Neutrophil (primary cell): ENCODE measurements at regions not wholly inside any gene's neighbourhood (a gene's known extent, or its start where the extent isn't known, plus 50 kb on each side); places are given as distances from the start of the nearest gene placed in this dataset.
"Not testable (repeated sequence)": the region's sequence is repeated elsewhere in the genome, so short reads cannot be mapped to it uniquely, and the experiment has no call there.

Experiments used
- H3K27ac ChIP-seq: fragments of 200-600 bp; sonication (generic); 2 replicates; pipeline ENCODE4 v1.5.1; 2016; ENCODE audit warnings: mild to moderate bottlenecking, moderate library complexity
- H3K27me3 ChIP-seq: fragments of 200-600 bp; sonication (generic); 2 replicates; pipeline ENCODE4 v1.6.0; 2016; ENCODE audit warnings: mild to moderate bottlenecking
- H3K36me3 ChIP-seq: fragments of 200-600 bp; sonication (generic); 2 replicates; pipeline ENCODE4 v1.5.1; 2017
- H3K4me1 ChIP-seq, 2 experiments: fragments of 200-600 bp in 1 of 2; sonication (generic) in 1 of 2; 1 replicate in 1 of 2; 2 replicates in 1 of 2; pipeline versions ENCODE4 v1.5.1 to v1.6.1; 2013 to 2016; ENCODE audit warnings: low read depth in 1 of 2, low read length in 1 of 2, mild to moderate bottlenecking in 1 of 2, moderate library complexity in 1 of 2; ENCODE audit not compliant: control insufficient read depth in 1 of 2, insufficient read depth in 1 of 2
- H3K4me3 ChIP-seq, 2 experiments: fragments of 200-600 bp in 1 of 2; sonication (generic) in 1 of 2; 1 replicate in 1 of 2; 2 replicates in 1 of 2; pipeline ENCODE4 v1.5.1; 2013 to 2016; ENCODE audit warnings: low read depth in 1 of 2, low read length in 1 of 2, mild to moderate bottlenecking in 1 of 2, moderate library complexity in 1 of 2
- H3K9me3 ChIP-seq: fragments of 200-600 bp; sonication (generic); 2 replicates; pipeline ENCODE4 v1.5.1; 2016
- TF ChIP-seq, protein P1 (sequence below): fragments of 200-600 bp; sonication (generic); IDR thresholded peaks from 2 replicates; pipeline ENCODE4 v1.5.1; 2016; ENCODE audit warnings: antibody characterized with exemption

DNA sequence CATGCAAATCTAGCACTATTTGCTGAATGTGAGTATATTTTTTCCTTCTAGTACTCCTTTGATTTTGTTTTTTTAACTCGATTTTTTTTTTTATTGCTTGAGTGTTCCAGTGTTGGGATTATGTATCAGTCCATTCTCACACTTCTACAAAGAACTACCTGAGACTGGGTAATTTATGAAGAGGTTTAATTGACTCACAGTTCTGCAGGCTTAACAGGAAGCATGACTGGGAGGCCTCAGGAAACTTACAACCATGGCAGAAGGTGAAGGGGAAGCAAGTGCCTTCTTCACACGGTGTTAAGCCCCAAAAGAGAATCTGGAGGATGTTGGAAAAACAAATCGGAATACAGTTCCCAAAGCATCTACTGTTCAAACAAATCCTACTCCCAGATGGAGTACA lies 69.1 kb downstream of the ZNF518B start:
- not testable (repeated sequence) for H3K36me3 ChIP-seq, H3K9me3 ChIP-seq, H3K27ac ChIP-seq, H3K4me1 ChIP-seq, H3K4me3 ChIP-seq, H3K27me3 ChIP-seq

GRCh38 chr4:10385994-10386394 lies 71.2 kb downstream of the ZNF518B start:
- no peaks in the 10 kb centered on the region for H3K27me3 ChIP-seq
- TF ChIP-seq, protein P1, sequence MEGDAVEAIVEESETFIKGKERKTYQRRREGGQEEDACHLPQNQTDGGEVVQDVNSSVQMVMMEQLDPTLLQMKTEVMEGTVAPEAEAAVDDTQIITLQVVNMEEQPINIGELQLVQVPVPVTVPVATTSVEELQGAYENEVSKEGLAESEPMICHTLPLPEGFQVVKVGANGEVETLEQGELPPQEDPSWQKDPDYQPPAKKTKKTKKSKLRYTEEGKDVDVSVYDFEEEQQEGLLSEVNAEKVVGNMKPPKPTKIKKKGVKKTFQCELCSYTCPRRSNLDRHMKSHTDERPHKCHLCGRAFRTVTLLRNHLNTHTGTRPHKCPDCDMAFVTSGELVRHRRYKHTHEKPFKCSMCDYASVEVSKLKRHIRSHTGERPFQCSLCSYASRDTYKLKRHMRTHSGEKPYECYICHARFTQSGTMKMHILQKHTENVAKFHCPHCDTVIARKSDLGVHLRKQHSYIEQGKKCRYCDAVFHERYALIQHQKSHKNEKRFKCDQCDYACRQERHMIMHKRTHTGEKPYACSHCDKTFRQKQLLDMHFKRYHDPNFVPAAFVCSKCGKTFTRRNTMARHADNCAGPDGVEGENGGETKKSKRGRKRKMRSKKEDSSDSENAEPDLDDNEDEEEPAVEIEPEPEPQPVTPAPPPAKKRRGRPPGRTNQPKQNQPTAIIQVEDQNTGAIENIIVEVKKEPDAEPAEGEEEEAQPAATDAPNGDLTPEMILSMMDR, result no peak

DNA sequence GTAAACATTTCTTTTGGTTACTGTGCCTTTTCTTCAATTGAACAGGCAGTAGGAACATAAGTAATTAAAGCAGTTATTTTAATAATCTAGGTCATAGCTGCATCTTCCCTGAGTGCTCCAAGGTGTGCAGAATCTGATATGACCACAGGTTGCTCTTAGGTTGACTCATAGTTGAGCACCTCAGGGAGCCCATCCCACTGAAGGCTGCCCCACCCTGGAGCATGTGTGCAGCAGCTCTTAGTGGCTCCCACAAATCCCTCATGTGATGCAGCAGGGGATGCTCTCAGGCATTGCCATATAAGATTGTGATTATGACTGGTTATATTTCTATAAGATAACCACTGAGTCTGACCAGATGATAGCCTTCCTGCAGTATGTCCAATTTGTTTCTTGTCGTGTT lies 72.3 kb downstream of the ZNF518B start:
- TF ChIP-seq, protein P1, result no peak
- Histone ChIP-seq H3K27me3 (no peaks in the 10 kb centered on the region), H3K4me3 (no peak overlapping the region), H3K36me3 (no peaks in the 10 kb centered on the region), H3K9me3 (no peaks in the 10 kb centered on the region), H3K27ac (no peak overlapping the region), H3K4me1 (no peaks in the 10 kb centered on the region)

More at GRCh38 chr4:10385994-10386394, 71.2 kb downstream of the ZNF518B start:
- Histone ChIP-seq H3K36me3 (no peaks in the 10 kb centered on the region), H3K4me3 (no peak overlapping the region), H3K4me1 (no peaks in the 10 kb centered on the region), H3K27ac (no peak overlapping the region), H3K9me3 (no peaks in the 10 kb centered on the region)

DNA sequence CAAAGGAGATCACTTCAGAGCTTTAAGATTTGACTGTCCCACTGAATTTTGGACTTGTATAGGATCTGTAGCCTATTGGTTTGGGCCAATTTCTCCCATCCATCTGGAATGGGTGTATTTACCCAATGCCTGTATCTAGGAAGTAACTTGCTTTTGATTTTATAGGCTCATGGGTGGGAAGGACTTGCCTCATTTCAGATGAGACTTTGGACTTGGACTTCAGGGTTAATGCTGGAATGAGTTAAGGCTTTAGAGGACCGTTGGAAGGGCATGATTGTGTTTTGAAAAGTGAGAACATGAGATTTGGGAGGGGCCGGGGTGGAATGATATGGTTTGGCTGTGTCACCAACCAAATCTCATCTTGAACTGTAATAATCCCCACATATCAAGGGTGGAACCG lies 73.8 kb downstream of the ZNF518B start:
- TF ChIP-seq, protein P1, result no peak
- no peaks in the 10 kb centered on the region for H3K9me3 ChIP-seq
- H3K27me3 ChIP-seq, result no peaks in the 10 kb centered on the region
- H3K4me3 ChIP-seq, result no peak overlapping the region
- no peak overlapping the region for H3K27ac ChIP-seq
- no peaks in the 10 kb centered on the region for H3K36me3 ChIP-seq
- no peaks in the 10 kb centered on the region for H3K4me1 ChIP-seq

DNA sequence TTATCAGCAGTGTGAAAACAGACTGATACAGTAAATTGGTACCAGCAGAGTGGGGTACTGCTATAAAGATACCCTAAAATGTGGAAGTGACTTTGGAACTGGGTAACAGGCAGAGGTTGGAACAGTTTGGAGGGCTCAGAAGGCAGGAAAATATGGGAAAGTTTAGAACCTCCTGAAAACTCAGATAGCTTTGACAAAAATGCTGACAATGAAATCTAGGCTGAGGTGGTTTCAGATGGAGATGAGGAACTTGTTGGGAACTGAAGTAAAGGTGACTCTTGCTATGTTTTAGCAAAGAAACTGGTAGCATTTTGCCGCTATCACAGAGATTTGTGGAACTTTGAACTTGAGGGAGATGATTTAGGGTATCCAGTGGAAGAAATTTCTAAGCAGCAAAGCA lies 75.1 kb downstream of the ZNF518B start:
- not testable (repeated sequence) for H3K4me3 ChIP-seq, H3K9me3 ChIP-seq, H3K27ac ChIP-seq, H3K36me3 ChIP-seq, H3K27me3 ChIP-seq, H3K4me1 ChIP-seq

DNA sequence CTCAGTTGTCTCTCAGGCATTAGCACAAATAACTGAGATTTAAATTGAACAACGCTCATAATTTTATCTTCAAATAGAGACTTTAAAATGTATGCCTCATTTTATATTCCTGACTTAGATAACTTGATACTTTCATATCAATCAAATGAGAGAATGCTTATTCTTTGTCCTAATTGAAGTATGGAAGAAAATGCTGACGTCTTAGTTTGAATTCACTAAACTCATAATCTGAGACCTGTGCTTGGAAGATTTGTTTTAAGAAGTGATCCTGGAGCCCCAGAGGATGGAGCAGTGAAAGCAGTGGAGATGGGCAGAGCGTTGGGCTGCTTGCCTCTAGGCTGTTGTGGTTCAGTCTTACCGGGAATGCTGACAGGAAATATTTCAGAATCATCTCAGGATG lies 76.1 kb downstream of the ZNF518B start:
- Histone ChIP-seq H3K4me1 (no peaks in the 10 kb centered on the region), H3K9me3 (no peaks in the 10 kb centered on the region), H3K27ac (no peak overlapping the region), H3K4me3 (no peak overlapping the region), H3K27me3 (no peaks in the 10 kb centered on the region), H3K36me3 (no peaks in the 10 kb centered on the region)
- TF ChIP-seq, protein P1, result no peak

- no peaks in the 10 kb centered on the region for H3K9me3 ChIP-seq
- no peaks in the 10 kb centered on the region for H3K36me3 ChIP-seq
- TF ChIP-seq, protein P1, result no peak
Measured at GRCh38 chr4:10380735-10381134, 76.5 kb downstream of the ZNF518B start.

More at GRCh38 chr4:10380735-10381134, 76.5 kb downstream of the ZNF518B start:
- H3K27me3 ChIP-seq, result no peaks in the 10 kb centered on the region
- H3K4me3 ChIP-seq, result no peak overlapping the region
- no peaks in the 10 kb centered on the region for H3K4me1 ChIP-seq
- no peak overlapping the region for H3K27ac ChIP-seq
